Panc1 (cell line): ENCODE measurements at regions not wholly inside any gene's neighbourhood (a gene's known extent, or its start where the extent isn't known, plus 50 kb on each side); places are given as distances from the start of the nearest gene placed in this dataset.

Experiments
- CTCF ChIP-seq: fragments of 450-650 bp; IDR thresholded peaks from 2 replicates; pipeline ENCODE4 v1.5.1; 2017; ENCODE audit warnings: mild to moderate bottlenecking
- POLR2AphosphoS5 ChIP-seq: IDR thresholded peaks from 2 replicates; pipeline ENCODE4 v1.6.1; 2012; ENCODE audit warnings: mild to moderate bottlenecking, low read depth, low read length, moderate library complexity
- SIN3A ChIP-seq: IDR thresholded peaks from 2 replicates; pipeline ENCODE4 v1.6.1; 2012; ENCODE audit warnings: low read depth, mild to moderate bottlenecking, low read length, moderate library complexity, borderline replicate concordance; ENCODE audit not compliant: insufficient read depth
- TCF7L2 ChIP-seq: IDR thresholded peaks from 2 replicates; pipeline ENCODE4 v1.6.1; 2011; ENCODE audit warnings: mild to moderate bottlenecking, low read depth, low read length, inconsistent platforms
- TF ChIP-seq, protein P1 (sequence below), 2 experiments: IDR thresholded peaks; 2 replicates each; pipeline ENCODE4 v1.6.1; 2011 to 2012; ENCODE audit warnings: low read depth in 2 of 2, control low read depth in 1 of 2, low read length in 1 of 2, mild to moderate bottlenecking in 1 of 2, moderate library complexity in 1 of 2; ENCODE audit not compliant: insufficient read depth in 1 of 2

GRCh38 chr6:108795122-108795521, 53.1 kb upstream of the ARMC2 start:
- TF ChIP-seq TCF7L2 (no peak), CTCF (no peak), POLR2AphosphoS5 (no peak), SIN3A (no peak)
- TF ChIP-seq, protein P1, sequence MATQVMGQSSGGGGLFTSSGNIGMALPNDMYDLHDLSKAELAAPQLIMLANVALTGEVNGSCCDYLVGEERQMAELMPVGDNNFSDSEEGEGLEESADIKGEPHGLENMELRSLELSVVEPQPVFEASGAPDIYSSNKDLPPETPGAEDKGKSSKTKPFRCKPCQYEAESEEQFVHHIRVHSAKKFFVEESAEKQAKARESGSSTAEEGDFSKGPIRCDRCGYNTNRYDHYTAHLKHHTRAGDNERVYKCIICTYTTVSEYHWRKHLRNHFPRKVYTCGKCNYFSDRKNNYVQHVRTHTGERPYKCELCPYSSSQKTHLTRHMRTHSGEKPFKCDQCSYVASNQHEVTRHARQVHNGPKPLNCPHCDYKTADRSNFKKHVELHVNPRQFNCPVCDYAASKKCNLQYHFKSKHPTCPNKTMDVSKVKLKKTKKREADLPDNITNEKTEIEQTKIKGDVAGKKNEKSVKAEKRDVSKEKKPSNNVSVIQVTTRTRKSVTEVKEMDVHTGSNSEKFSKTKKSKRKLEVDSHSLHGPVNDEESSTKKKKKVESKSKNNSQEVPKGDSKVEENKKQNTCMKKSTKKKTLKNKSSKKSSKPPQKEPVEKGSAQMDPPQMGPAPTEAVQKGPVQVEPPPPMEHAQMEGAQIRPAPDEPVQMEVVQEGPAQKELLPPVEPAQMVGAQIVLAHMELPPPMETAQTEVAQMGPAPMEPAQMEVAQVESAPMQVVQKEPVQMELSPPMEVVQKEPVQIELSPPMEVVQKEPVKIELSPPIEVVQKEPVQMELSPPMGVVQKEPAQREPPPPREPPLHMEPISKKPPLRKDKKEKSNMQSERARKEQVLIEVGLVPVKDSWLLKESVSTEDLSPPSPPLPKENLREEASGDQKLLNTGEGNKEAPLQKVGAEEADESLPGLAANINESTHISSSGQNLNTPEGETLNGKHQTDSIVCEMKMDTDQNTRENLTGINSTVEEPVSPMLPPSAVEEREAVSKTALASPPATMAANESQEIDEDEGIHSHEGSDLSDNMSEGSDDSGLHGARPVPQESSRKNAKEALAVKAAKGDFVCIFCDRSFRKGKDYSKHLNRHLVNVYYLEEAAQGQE (IDR thresholded peaks at IDR 0.05; ENCODE audit: insufficient read depth in 1 of 2, low read depth in 2 of 2, low read length in 1 of 2), result no peak
